ENCODE measurements at regions not wholly inside any gene's neighbourhood (a gene's known extent, or its start where the extent isn't known, plus 50 kb on each side); places are given as distances from the start of the nearest gene placed in this dataset.

- no peak for DNase-seq (ENCODE audit: low spot score in 2 of 2, unreplicated experiment in 2 of 2)
- Mint-ChIP-seq H3K27ac (no peak overlapping the region), H3K9me3 (no peaks in the 10 kb centered on the region), H3K27me3 (ENCODE audit: low read depth) (no peaks in the 10 kb centered on the region), H3K36me3 (no peaks in the 10 kb centered on the region), H3K4me3 (no peak overlapping the region), H3K4me1 (peaks cover 13% of the 10 kb centered on the region)
- no peak for TF ChIP-seq CTCF (IDR thresholded peaks at IDR 0.05; ENCODE audit: unreplicated experiment)
Observed at GRCh38 chr5:51449026-51449425, 65.8 kb downstream of the ISL1 start.

- no peaks in the 10 kb centered on the region for H3K9me3 Mint-ChIP-seq
- no peak for DNase-seq (ENCODE audit: low spot score in 2 of 2, unreplicated experiment in 2 of 2)
- no peaks in the 10 kb centered on the region for H3K36me3 Mint-ChIP-seq
- no peaks in the 10 kb centered on the region for H3K27me3 Mint-ChIP-seq (ENCODE audit: low read depth)
- TF ChIP-seq CTCF (IDR thresholded peaks at IDR 0.05; ENCODE audit: unreplicated experiment): no peak
- no peak overlapping the region for H3K4me3 Mint-ChIP-seq
- peaks cover 30% of the 10 kb centered on the region for H3K4me1 Mint-ChIP-seq
- H3K27ac Mint-ChIP-seq: no peak overlapping the region
Observed at GRCh38 chr5:51452562-51452961, 69.3 kb downstream of the ISL1 start.

- DNase-seq (ENCODE audit: low spot score in 2 of 2, unreplicated experiment in 2 of 2): no peak
- no peaks in the 10 kb centered on the region for H3K36me3 Mint-ChIP-seq
- no peaks in the 10 kb centered on the region for H3K27me3 Mint-ChIP-seq (ENCODE audit: low read depth)
- peaks cover 38% of the 10 kb centered on the region for H3K4me1 Mint-ChIP-seq
- H3K4me3 Mint-ChIP-seq: peak overlapping the region; percentile 62
- peaks cover 4% of the 10 kb centered on the region for H3K9me3 Mint-ChIP-seq
- TF ChIP-seq CTCF (IDR thresholded peaks at IDR 0.05; ENCODE audit: unreplicated experiment): no peak
- H3K27ac Mint-ChIP-seq: peak overlapping the region; percentile 94
Observed at GRCh38 chr5:51465165-51465564, 81.9 kb downstream of the ISL1 start.

- Mint-ChIP-seq H3K27me3 (ENCODE audit: low read depth) (no peaks in the 10 kb centered on the region), H3K36me3 (no peaks in the 10 kb centered on the region), H3K4me1 (peaks cover 40% of the 10 kb centered on the region), H3K9me3 (peaks cover 4% of the 10 kb centered on the region), H3K27ac (peak overlapping the region; percentile 69), H3K4me3 (no peak overlapping the region)
- no peak for TF ChIP-seq CTCF (IDR thresholded peaks at IDR 0.05; ENCODE audit: unreplicated experiment)
- no peak for DNase-seq (ENCODE audit: low spot score in 2 of 2, unreplicated experiment in 2 of 2)
Observed at GRCh38 chr5:51466214-51466613, 83.0 kb downstream of the ISL1 start.

GRCh38 chr5:51468196-51468595 is 84.9 kb downstream of the ISL1 start:
- Mint-ChIP-seq H3K4me1 (peaks cover 48% of the 10 kb centered on the region), H3K27me3 (ENCODE audit: low read depth) (no peaks in the 10 kb centered on the region), H3K36me3 (no peaks in the 10 kb centered on the region), H3K9me3 (no peaks in the 10 kb centered on the region), H3K27ac (no peak overlapping the region), H3K4me3 (no peak overlapping the region)
- no peak for DNase-seq (ENCODE audit: low spot score in 2 of 2, unreplicated experiment in 2 of 2)
- TF ChIP-seq CTCF (IDR thresholded peaks at IDR 0.05; ENCODE audit: unreplicated experiment): no peak

- no peak overlapping the region for H3K27ac Mint-ChIP-seq
- TF ChIP-seq CTCF (IDR thresholded peaks at IDR 0.05; ENCODE audit: unreplicated experiment): no peak
- no peak overlapping the region for H3K4me3 Mint-ChIP-seq
Observed at GRCh38 chr5:51471630-51472029, 88.4 kb downstream of the ISL1 start.

More at GRCh38 chr5:51471630-51472029, 88.4 kb downstream of the ISL1 start:
- H3K36me3 Mint-ChIP-seq: no peaks in the 10 kb centered on the region
- DNase-seq (ENCODE audit: low spot score in 2 of 2, unreplicated experiment in 2 of 2): no peak
- H3K27me3 Mint-ChIP-seq (ENCODE audit: low read depth): no peaks in the 10 kb centered on the region
- H3K4me1 Mint-ChIP-seq: peaks cover 28% of the 10 kb centered on the region
- H3K9me3 Mint-ChIP-seq: no peaks in the 10 kb centered on the region

All from mesothelial cell of epicardium (in vitro differentiated cells).